B cell (primary cell): ENCODE measurements at regions not wholly inside any gene's neighbourhood (a gene's known extent, or its start where the extent isn't known, plus 50 kb on each side); places are given as distances from the start of the nearest gene placed in this dataset.

Experiments used
- ATAC-seq: fragments of 200-7000 bp; cut with Tn5 transposase; one replicate; pipeline ENCODE4 v1.10.0; 2021; ENCODE audit warnings: low read depth, mild to moderate bottlenecking, moderate number of reproducible peaks, moderate library complexity
- CTCF ChIA-PET: fragments of 350-600 bp; sonication (Branson Sonifier 250); formaldehyde crosslinking; loops from one replicate; lab custom pipeline; 2021; ENCODE audit warnings: antibody characterized with exemption, inconsistent platforms; lab: Charles Lee
- POLR2A ChIA-PET: fragments of 350-600 bp; sonication (Branson Sonifier 250); formaldehyde crosslinking; loops from one replicate; lab custom pipeline; 2021; ENCODE audit warnings: antibody characterized with exemption; lab: Charles Lee
- DNase-seq: peaks from one replicate; pipeline ENCODE4 v3.0.0; 2013
- H2AFZ ChIP-seq: 2 replicates; pipeline ENCODE4 v1.6.1; 2012; ENCODE audit warnings: mild to moderate bottlenecking, low read depth, low read length; ENCODE audit not compliant: insufficient read depth, poor library complexity, severe bottlenecking
- H3K27ac ChIP-seq, 2 donors: 1 replicate in 1 of 2; 2 replicates in 1 of 2; pipeline ENCODE4 v1.5.1; 2012 to 2013; ENCODE audit warnings: low read length in 2 of 2, mild to moderate bottlenecking in 2 of 2, moderate library complexity in 1 of 2
- H3K27me3 ChIP-seq, 4 experiments: fragments of 200-600 bp in 1 of 4; sonication (generic) in 1 of 4; replicated peaks in 1 of 4; 1 replicate in 2 of 4; 2 replicates in 2 of 4; pipeline versions ENCODE4 v1.6.1 to v1.7.0; 2013 to 2016; ENCODE audit warnings: low read length in 3 of 4, mild to moderate bottlenecking in 2 of 4, mixed read lengths in 1 of 4, moderate library complexity in 1 of 4; ENCODE audit not compliant: insufficient read depth in 4 of 4, control insufficient read depth in 3 of 4; ENCODE audit errors: control extremely low read depth in 1 of 4
- H3K36me3 ChIP-seq, 2 experiments: replicated peaks in 1 of 2; 1 replicate in 1 of 2; 2 replicates in 1 of 2; pipeline versions ENCODE4 v1.6.1 to v1.7.1; 2013; ENCODE audit warnings: low read length in 1 of 2; ENCODE audit not compliant: insufficient read depth in 2 of 2, control insufficient read depth in 1 of 2; ENCODE audit errors: control extremely low read depth in 1 of 2, extremely low read depth in 1 of 2
- H3K4me1 ChIP-seq, 2 donors: fragments of 200-600 bp in 1 of 2; sonication (generic) in 1 of 2; 1 replicate in 1 of 2; 2 replicates in 1 of 2; pipeline versions ENCODE4 v1.5.1 to v1.6.1; 2013 to 2017; ENCODE audit warnings: low read length in 2 of 2; ENCODE audit not compliant: control insufficient read depth in 2 of 2, insufficient read depth in 2 of 2
- H3K4me2 ChIP-seq: replicated peaks from 2 replicates; pipeline ENCODE3; 2012; ENCODE audit warnings: mild to moderate bottlenecking, low read depth, low read length; ENCODE audit not compliant: poor library complexity, severe bottlenecking
- H3K4me3 ChIP-seq, 5 experiments: fragments of 200-600 bp in 1 of 5; sonication (generic) in 1 of 5; 1 replicate in 3 of 5; 2 replicates in 2 of 5; pipeline versions ENCODE4 v1.5.1 to v1.7.0; 2011 to 2016; ENCODE audit warnings: low read length in 4 of 5, mild to moderate bottlenecking in 4 of 5, low read depth in 2 of 5, control low read depth in 1 of 5, moderate library complexity in 1 of 5; ENCODE audit not compliant: insufficient read depth in 1 of 5; ENCODE audit errors: control extremely low read depth in 1 of 5, extremely low read depth in 1 of 5
- H3K79me2 ChIP-seq: fragments of 200-600 bp; sonication (generic); one replicate; pipeline ENCODE4 v1.6.0; 2016; ENCODE audit warnings: low read length; ENCODE audit not compliant: control insufficient read depth, insufficient read depth
- H3K9ac ChIP-seq: fragments of 200-600 bp; sonication (generic); 2 replicates; pipeline ENCODE4 v1.6.1; 2017; ENCODE audit warnings: mild to moderate bottlenecking, low read length, moderate library complexity
- H3K9me3 ChIP-seq, 3 donors: one replicate each; pipeline versions ENCODE4 v1.6.1 to v1.7.1; 2013; ENCODE audit warnings: low read length in 2 of 3; ENCODE audit not compliant: control insufficient read depth in 2 of 3, insufficient read depth in 1 of 3; ENCODE audit errors: control extremely low read depth in 1 of 3
- H4K20me1 ChIP-seq: 2 replicates; pipeline ENCODE4 v1.6.0; 2012; ENCODE audit warnings: mild to moderate bottlenecking, low read length; ENCODE audit not compliant: insufficient read depth, control insufficient read depth, poor library complexity, severe bottlenecking
- H3K27ac Mint-ChIP-seq: one replicate; pipeline ENCODE4 v1.8.0; 2021; ENCODE audit warnings: mixed read lengths
- H3K27me3 Mint-ChIP-seq: one replicate; pipeline ENCODE4 v1.8.0; 2021; ENCODE audit warnings: mixed read lengths
- H3K4me1 Mint-ChIP-seq: one replicate; pipeline ENCODE4 v1.8.0; 2021; ENCODE audit warnings: mixed read lengths
- H3K4me3 Mint-ChIP-seq: one replicate; pipeline ENCODE4 v1.8.0; 2021; ENCODE audit warnings: mixed read lengths
- H3K9me3 Mint-ChIP-seq: one replicate; pipeline ENCODE4 v1.8.0; 2022; ENCODE audit warnings: mixed read lengths; ENCODE audit not compliant: insufficient read depth
- CTCF ChIP-seq: fragments of 200-600 bp; IDR thresholded peaks from one replicate; pipeline ENCODE4 v1.8.0; 2022; ENCODE audit warnings: antibody characterized with exemption, mild to moderate bottlenecking
- EZH2 ChIP-seq: IDR thresholded peaks from 2 replicates; pipeline ENCODE4 v1.6.1; 2012; ENCODE audit warnings: borderline replicate concordance, low read depth, mild to moderate bottlenecking, moderate library complexity, low read length; ENCODE audit not compliant: insufficient read depth, poor library complexity, severe bottlenecking
- WGBS: methylation state at CpG from one replicate; pipeline ENCODE4 v1.1.5; 2013; ENCODE audit warnings: missing lambda C conversion rate; ENCODE audit not compliant: insufficient coverage; 5-methylcytosine and 5-hydroxymethylcytosine counted together
- intact Hi-C: fragments of 100-400 bp; cut with micrococcal nuclease; formaldehyde crosslinking; loops from one replicate; pipeline ENCODE4 v1.10.0; 2022

GRCh38 chr4:132065940-132066495, 1083.1 kb upstream of the PCDH10 start:
- Mint-ChIP-seq H3K9me3 (no peaks in the 10 kb centered on the region), H3K27ac (no peak overlapping the region), H3K4me3 (no peak overlapping the region), H3K27me3 (no peaks in the 10 kb centered on the region), H3K4me1 (no peaks in the 10 kb centered on the region)
- no peak for ATAC-seq
- Histone ChIP-seq H3K27me3 (no peaks in the 10 kb centered on the region), H4K20me1 (no peaks in the 10 kb centered on the region), H3K36me3 (no peaks in the 10 kb centered on the region), H3K79me2 (no peaks in the 10 kb centered on the region), H3K4me2 (no peak overlapping the region), H3K4me1 (no peaks in the 10 kb centered on the region), H3K27ac (no peak overlapping the region), H3K9me3 (peaks cover 0 to 14% (median 0%) of the 10 kb centered on the region in 3 donors), H3K4me3 (no peak overlapping the region), H2AFZ (no peak overlapping the region), H3K9ac (no peak overlapping the region)
- no peak for DNase-seq
- intact Hi-C loops = no loop called here
- ChIA-PET CTCF (no interaction called here), POLR2A (no interaction called here)
- TF ChIP-seq EZH2 (no peak), CTCF (no peak)
- 20% methylated on average over 1 of the region's 2 CpGs for WGBS

- H3K9ac ChIP-seq = no peak overlapping the region
- no peaks in the 10 kb centered on the region for H3K79me2 ChIP-seq
- no peaks in the 10 kb centered on the region for H4K20me1 ChIP-seq
- no peak overlapping the region for H3K4me3 ChIP-seq
- H3K36me3 ChIP-seq = no peaks in the 10 kb centered on the region
- Mint-ChIP-seq H3K27ac (no peak overlapping the region), H3K27me3 (no peaks in the 10 kb centered on the region), H3K4me3 (no peak overlapping the region), H3K9me3 (no peaks in the 10 kb centered on the region), H3K4me1 (no peaks in the 10 kb centered on the region)
- H2AFZ ChIP-seq = no peak overlapping the region
- no peak overlapping the region for H3K4me2 ChIP-seq
- H3K4me1 ChIP-seq = no peaks in the 10 kb centered on the region
- H3K9me3 ChIP-seq = no peaks in the 10 kb centered on the region
- H3K27ac ChIP-seq = no peak overlapping the region
- ChIA-PET POLR2A (no interaction called here), CTCF (no interaction called here)
- no CpG with 5 or more reads among the region's 1 CpG for WGBS
- ATAC-seq (no peak), DNase-seq (no peak)
- no peak for TF ChIP-seq EZH2
- no peak for TF ChIP-seq CTCF
- intact Hi-C loops = no loop called here
- no peaks in the 10 kb centered on the region for H3K27me3 ChIP-seq
Observed at GRCh38 chr4:132071815-132072214, 1077.3 kb upstream of the PCDH10 start.
